GM12878 (cell line): ENCODE measurements at regions not wholly inside any gene's neighbourhood (a gene's known extent, or its start where the extent isn't known, plus 50 kb on each side); places are given as distances from the start of the nearest gene placed in this dataset.
"Not testable (repeated sequence)": the region's sequence is repeated elsewhere in the genome, so short reads cannot be mapped to it uniquely, and the experiment has no call there.

Source experiments
- ATAC-seq: fragments of 200-7000 bp; cut with Tn5 transposase; 3 replicates; pipeline ENCODE4 v1.9.1; 2020; ENCODE audit warnings: mild to moderate bottlenecking, moderate library complexity
- BruUV-seq: library from RNA; stranded (reverse); fragments of 400-500 nt; replicated peaks from 2 replicates; lab custom pipeline; 2021; lab: Mats Ljungman, UMichigan
- CTCF ChIA-PET: fragments of 300-600 bp; sonication (Branson Sonifier 250); formaldehyde crosslinking; extraction: SDS; loops from one replicate; lab custom pipeline; 2021; ENCODE audit warnings: inconsistent platforms; lab: Yijun Ruan, JAX
- POLR2A ChIA-PET: fragments of 350-600 bp; formaldehyde crosslinking; extraction: SDS; loops from one replicate; lab custom pipeline; 2021; ENCODE audit warnings: inconsistent platforms; lab: Charles Lee
- RAD21 ChIA-PET: fragments of 300-600 bp; sonication (Branson Sonifier 250); formaldehyde crosslinking; loops from one replicate; lab custom pipeline; 2023; ENCODE audit warnings: antibody characterized with exemption; ENCODE audit not compliant: unreplicated experiment; lab: Charles Lee
- SMC1A ChIA-PET: fragments of 300-600 bp; sonication (Branson Sonifier 250); formaldehyde crosslinking; loops from one replicate; lab custom pipeline; 2023; ENCODE audit not compliant: unreplicated experiment, uncharacterized antibody; lab: Charles Lee
- DNase-seq: peaks from one replicate; pipeline ENCODE4 v3.0.0-alpha.2; 2011; ENCODE audit warnings: low read depth, low spot score
- FAIRE-seq: peaks from 3 replicates; lab custom pipeline; 2011; peaks lifted over from hg19 to GRCh38; lab: Jason Lieb, UNC
- H2AFZ ChIP-seq: 2 replicates; pipeline ENCODE4 v1.6.0; 2011; ENCODE audit warnings: low read depth, low read length, control low read depth; ENCODE audit not compliant: control insufficient read depth
- H3K27ac ChIP-seq: 2 replicates; pipeline ENCODE4 v1.5.1; 2011; ENCODE audit warnings: control low read depth; ENCODE audit not compliant: control insufficient read depth, insufficient read depth
- H3K27me3 ChIP-seq, 2 experiments: replicated peaks in 1 of 2; 2 replicates each; pipeline versions ENCODE4 v1.6.0 to v1.6.1; 2011; ENCODE audit warnings: low read length in 1 of 2; ENCODE audit not compliant: control insufficient read depth in 2 of 2, insufficient read depth in 2 of 2
- H3K36me3 ChIP-seq, 2 experiments: 2 replicates each; pipeline ENCODE4 v1.5.1; 2011; ENCODE audit warnings: low read length in 1 of 2; ENCODE audit not compliant: control insufficient read depth in 2 of 2, insufficient read depth in 2 of 2
- H3K4me1 ChIP-seq: 2 replicates; pipeline ENCODE4 v1.6.1; 2011; ENCODE audit warnings: mild to moderate bottlenecking, low read length, moderate library complexity, mixed read lengths; ENCODE audit not compliant: control insufficient read depth, insufficient read depth
- H3K4me2 ChIP-seq: 2 replicates; pipeline ENCODE4 v1.6.0; 2011; ENCODE audit warnings: control low read depth; ENCODE audit not compliant: control insufficient read depth, insufficient read depth
- H3K4me3 ChIP-seq: fragments of 200-600 bp; sonication (generic); 2 replicates; pipeline ENCODE4 v1.5.1; 2016
- H3K79me2 ChIP-seq: 2 replicates; pipeline ENCODE4 v1.6.0; 2011; ENCODE audit warnings: low read length; ENCODE audit not compliant: control insufficient read depth, insufficient read depth
- H3K9ac ChIP-seq: 2 replicates; pipeline ENCODE4 v1.8.0; 2011; ENCODE audit warnings: low read length, control low read depth, mixed read lengths; ENCODE audit not compliant: control insufficient read depth, insufficient read depth
- H3K9me3 ChIP-seq: replicated peaks from 3 replicates; pipeline ENCODE4 v1.5.1; 2011; ENCODE audit warnings: mild to moderate bottlenecking, low read length; ENCODE audit not compliant: control insufficient read depth, insufficient read depth
- H4K20me1 ChIP-seq: 2 replicates; pipeline ENCODE4 v1.6.0; 2011; ENCODE audit not compliant: control insufficient read depth, insufficient read depth
- CHD2 ChIP-seq: IDR thresholded peaks from 2 replicates; pipeline ENCODE4 v1.6.1; 2011; ENCODE audit warnings: low read depth, low read length, improper control_type of control experiment, borderline replicate concordance
- DPF2 ChIP-seq: fragments of 450-650 bp; IDR thresholded peaks from 2 replicates; pipeline ENCODE4 v1.6.1; 2017; ENCODE audit warnings: mild to moderate bottlenecking
- KLF5 ChIP-seq: fragments of 450-650 bp; IDR thresholded peaks from 2 replicates; pipeline ENCODE4 v1.6.1; 2014; ENCODE audit warnings: mild to moderate bottlenecking; ENCODE audit not compliant: partially characterized antibody
- NFIC ChIP-seq: IDR thresholded peaks from 2 replicates; pipeline ENCODE4 v1.6.1; 2012; ENCODE audit warnings: low read depth, mild to moderate bottlenecking, inconsistent platforms, low read length, moderate library complexity
- NR2C1 ChIP-seq: fragments of 450-650 bp; IDR thresholded peaks from 2 replicates; pipeline ENCODE4 v1.6.1; 2017; ENCODE audit warnings: antibody characterized with exemption, mild to moderate bottlenecking, moderate library complexity
- NR2C2 ChIP-seq: IDR thresholded peaks from 2 replicates; pipeline ENCODE4 v1.6.1; 2011; ENCODE audit warnings: borderline replicate concordance, low read depth; ENCODE audit not compliant: control insufficient read depth, insufficient read length
- SMAD1 ChIP-seq: fragments of 450-650 bp; IDR thresholded peaks from 2 replicates; pipeline ENCODE4 v1.6.1; 2018; ENCODE audit warnings: mild to moderate bottlenecking, low read depth; ENCODE audit not compliant: partially characterized antibody
- STAT1 ChIP-seq: fragments of 450-650 bp; conservative IDR thresholded peaks from 2 replicates; pipeline ENCODE4 v1.6.1; 2014; ENCODE audit warnings: antibody characterized with exemption, mild to moderate bottlenecking
- WGBS: methylation state at CpG from one replicate; pipeline ENCODE4 v1.1.6; 2016; ENCODE audit warnings: low lambda C conversion rate; ENCODE audit not compliant: insufficient replicate concordance, insufficient coverage; ENCODE audit errors: missing lambda C conversion rate; 5-methylcytosine and 5-hydroxymethylcytosine counted together
- in situ Hi-C: fragments of 300-500 bp; cut with MboI; formaldehyde crosslinking; loops from 9 replicates; pipeline ENCODE4 v1.14.3; 2018; ENCODE audit warnings: mixed read lengths
- intact Hi-C: fragments of 100-400 bp; cut with micrococcal nuclease; formaldehyde crosslinking; loops from one replicate; pipeline ENCODE4 v1.14.2; 2022; ENCODE audit not compliant: unreplicated experiment
- TF ChIP-seq, protein P1 (sequence below): fragments of 450-650 bp; IDR thresholded peaks from 2 replicates; pipeline ENCODE4 v1.6.1; 2017; ENCODE audit warnings: mild to moderate bottlenecking, moderate library complexity
- TF ChIP-seq, protein P2 (sequence below): fragments of 450-650 bp; IDR thresholded peaks from 2 replicates; pipeline ENCODE4 v1.6.1; 2017; ENCODE audit warnings: mild to moderate bottlenecking

- H3K4me2 ChIP-seq, intact Hi-C loops, RAD21 ChIA-PET, H3K36me3 ChIP-seq, H3K4me3 ChIP-seq, H3K27me3 ChIP-seq, ATAC-seq, H2AFZ ChIP-seq, FAIRE-seq, H3K79me2 ChIP-seq, DNase-seq, SMC1A ChIA-PET, BruUV-seq, H3K4me1 ChIP-seq, H3K9ac ChIP-seq, in situ Hi-C loops, H3K27ac ChIP-seq, H4K20me1 ChIP-seq, POLR2A ChIA-PET, H3K9me3 ChIP-seq, CTCF ChIA-PET: not testable (repeated sequence)
- 44% methylated on average over 5 of the region's 5 CpGs for WGBS
These were observed 444.4 kb downstream of the QKI start for GRCh38 chr6:163858870-163859269.

GRCh38 chr6:163857421-163857820, 442.9 kb downstream of the QKI start:
- WGBS = 0% methylated on average over 2 of the region's 2 CpGs
- FAIRE-seq = no peak
- no peak for ATAC-seq
- no peak for TF ChIP-seq SMAD1
- TF ChIP-seq STAT1 = no peak
- no peak for TF ChIP-seq NR2C2
- TF ChIP-seq KLF5 = no peak
- no peak for TF ChIP-seq NFIC
- TF ChIP-seq, protein P1, sequence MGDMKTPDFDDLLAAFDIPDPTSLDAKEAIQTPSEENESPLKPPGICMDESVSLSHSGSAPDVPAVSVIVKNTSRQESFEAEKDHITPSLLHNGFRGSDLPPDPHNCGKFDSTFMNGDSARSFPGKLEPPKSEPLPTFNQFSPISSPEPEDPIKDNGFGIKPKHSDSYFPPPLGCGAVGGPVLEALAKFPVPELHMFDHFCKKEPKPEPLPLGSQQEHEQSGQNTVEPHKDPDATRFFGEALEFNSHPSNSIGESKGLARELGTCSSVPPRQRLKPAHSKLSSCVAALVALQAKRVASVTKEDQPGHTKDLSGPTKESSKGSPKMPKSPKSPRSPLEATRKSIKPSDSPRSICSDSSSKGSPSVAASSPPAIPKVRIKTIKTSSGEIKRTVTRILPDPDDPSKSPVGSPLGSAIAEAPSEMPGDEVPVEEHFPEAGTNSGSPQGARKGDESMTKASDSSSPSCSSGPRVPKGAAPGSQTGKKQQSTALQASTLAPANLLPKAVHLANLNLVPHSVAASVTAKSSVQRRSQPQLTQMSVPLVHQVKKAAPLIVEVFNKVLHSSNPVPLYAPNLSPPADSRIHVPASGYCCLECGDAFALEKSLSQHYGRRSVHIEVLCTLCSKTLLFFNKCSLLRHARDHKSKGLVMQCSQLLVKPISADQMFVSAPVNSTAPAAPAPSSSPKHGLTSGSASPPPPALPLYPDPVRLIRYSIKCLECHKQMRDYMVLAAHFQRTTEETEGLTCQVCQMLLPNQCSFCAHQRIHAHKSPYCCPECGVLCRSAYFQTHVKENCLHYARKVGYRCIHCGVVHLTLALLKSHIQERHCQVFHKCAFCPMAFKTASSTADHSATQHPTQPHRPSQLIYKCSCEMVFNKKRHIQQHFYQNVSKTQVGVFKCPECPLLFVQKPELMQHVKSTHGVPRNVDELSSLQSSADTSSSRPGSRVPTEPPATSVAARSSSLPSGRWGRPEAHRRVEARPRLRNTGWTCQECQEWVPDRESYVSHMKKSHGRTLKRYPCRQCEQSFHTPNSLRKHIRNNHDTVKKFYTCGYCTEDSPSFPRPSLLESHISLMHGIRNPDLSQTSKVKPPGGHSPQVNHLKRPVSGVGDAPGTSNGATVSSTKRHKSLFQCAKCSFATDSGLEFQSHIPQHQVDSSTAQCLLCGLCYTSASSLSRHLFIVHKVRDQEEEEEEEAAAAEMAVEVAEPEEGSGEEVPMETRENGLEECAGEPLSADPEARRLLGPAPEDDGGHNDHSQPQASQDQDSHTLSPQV = no peak
- TF ChIP-seq, protein P2, sequence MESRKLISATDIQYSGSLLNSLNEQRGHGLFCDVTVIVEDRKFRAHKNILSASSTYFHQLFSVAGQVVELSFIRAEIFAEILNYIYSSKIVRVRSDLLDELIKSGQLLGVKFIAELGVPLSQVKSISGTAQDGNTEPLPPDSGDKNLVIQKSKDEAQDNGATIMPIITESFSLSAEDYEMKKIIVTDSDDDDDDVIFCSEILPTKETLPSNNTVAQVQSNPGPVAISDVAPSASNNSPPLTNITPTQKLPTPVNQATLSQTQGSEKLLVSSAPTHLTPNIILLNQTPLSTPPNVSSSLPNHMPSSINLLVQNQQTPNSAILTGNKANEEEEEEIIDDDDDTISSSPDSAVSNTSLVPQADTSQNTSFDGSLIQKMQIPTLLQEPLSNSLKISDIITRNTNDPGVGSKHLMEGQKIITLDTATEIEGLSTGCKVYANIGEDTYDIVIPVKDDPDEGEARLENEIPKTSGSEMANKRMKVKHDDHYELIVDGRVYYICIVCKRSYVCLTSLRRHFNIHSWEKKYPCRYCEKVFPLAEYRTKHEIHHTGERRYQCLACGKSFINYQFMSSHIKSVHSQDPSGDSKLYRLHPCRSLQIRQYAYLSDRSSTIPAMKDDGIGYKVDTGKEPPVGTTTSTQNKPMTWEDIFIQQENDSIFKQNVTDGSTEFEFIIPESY = no peak
- no peak for TF ChIP-seq DPF2
- TF ChIP-seq NR2C1 = no peak
- no peak for TF ChIP-seq CHD2
- Histone ChIP-seq H3K4me3 (no peak overlapping the region), H3K36me3 (no peaks in the 10 kb centered on the region), H3K9me3 (no peaks in the 10 kb centered on the region; the same call in 1 of the 3 replicates), H4K20me1 (no peaks in the 10 kb centered on the region), H2AFZ (no peak overlapping the region), H3K4me1 (no peaks in the 10 kb centered on the region), H3K27me3 (no peaks in the 10 kb centered on the region), H3K79me2 (no peaks in the 10 kb centered on the region), H3K27ac (no peak overlapping the region), H3K4me2 (no peak overlapping the region), H3K9ac (no peak overlapping the region)
- DNase-seq = no peak
- ChIA-PET POLR2A (no interaction called here), RAD21 (no interaction called here), CTCF (no interaction called here), SMC1A (no interaction called here)
- BruUV-seq = no TSS peak
- intact Hi-C loops = no loop called here
- in situ Hi-C loops = no loop called here
